Hippocampal formation (tissue), 2 donors: ENCODE measurements at regions not wholly inside any gene's neighbourhood (a gene's known extent, or its start where the extent isn't known, plus 50 kb on each side); places are given as distances from the start of the nearest gene placed in this dataset.
"Not testable (repeated sequence)": the region's sequence is repeated elsewhere in the genome, so short reads cannot be mapped to it uniquely, and the experiment has no call there.

Experiments used
- DNase-seq, 2 donors: peaks; one replicate each; lab custom pipeline; 2025; lab: John Stamatoyannopoulos, UW

DNA sequence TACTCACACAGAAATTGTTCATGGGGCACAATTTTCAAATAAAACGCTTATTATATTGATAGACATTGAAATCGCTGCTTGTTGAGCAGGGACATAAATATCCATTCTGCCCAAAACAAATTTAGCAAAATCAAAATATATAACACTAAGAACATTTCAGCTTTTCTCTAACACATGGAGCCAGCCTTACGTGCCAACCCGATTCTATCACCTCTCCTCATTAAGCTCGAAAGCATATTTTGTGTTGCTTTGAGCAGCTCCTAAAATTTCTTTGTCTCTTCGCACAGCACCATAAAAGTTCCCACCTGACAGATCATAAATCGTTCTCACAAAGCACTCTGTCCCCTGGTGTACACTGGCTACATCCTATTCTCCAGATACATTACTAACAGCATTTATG is 1034.4 kb upstream of the KLHL29 start:
- peak in 1 of 2 donors; percentile 3 for DNase-seq

DNA sequence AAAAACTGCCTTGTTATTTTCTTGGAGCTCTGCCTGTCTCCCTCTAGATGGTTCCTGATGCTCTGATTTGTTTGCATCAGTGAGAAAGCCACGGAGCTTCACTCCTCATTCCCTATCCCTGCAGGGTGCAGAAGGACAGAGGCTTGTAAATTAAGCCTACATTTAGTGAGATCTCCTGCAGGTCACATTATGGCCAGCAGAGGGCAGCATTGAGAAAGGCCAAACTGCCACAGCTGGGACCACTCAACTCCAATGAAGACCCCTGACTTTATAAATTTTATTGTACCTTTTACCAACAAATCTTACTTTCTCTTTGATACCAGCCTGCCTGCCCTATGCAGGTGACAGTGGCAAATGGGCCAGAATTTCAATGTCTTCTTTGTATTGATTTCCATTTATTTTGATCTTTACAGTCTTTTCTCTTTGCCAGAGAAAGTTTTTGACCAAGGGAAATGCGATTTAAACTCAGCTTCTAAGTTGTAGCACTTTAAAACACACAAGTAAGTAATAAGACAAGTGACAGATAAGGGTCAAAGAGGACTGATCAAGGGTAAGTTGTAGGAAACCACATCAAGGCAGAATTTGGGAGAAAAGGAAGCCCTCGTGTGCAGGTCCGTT is 1029.1 kb upstream of the KLHL29 start:
- DNase-seq = peak; percentile 12 to 46

DNA sequence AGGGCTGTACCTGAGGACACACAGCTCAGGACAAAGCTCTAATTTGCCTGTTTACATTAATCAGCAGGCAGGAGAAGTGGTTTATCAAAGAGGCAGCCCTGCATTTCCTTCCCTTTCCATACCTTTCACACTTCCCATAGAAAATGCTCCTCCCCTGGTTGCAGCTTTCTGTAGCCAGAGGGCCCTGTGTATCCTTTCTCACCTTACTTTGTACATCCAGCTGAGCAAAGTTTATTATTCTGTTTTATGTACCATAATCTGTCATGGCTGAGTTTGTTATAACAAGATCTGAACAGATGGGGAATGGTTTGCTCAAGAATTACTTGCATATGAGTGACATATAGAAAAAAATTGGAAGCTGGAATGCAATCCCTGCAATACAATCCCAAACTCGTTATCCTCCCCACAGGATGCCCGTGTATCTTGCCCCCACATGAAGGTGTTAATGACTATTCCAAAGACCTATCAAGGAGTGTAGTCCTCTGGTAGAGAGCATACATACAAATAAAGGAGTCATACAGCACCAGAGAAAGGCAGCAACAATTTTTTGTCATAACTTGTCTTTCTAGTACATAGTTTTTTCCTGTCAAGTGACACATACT is 1025.8 kb upstream of the KLHL29 start:
- no peak for DNase-seq

DNA sequence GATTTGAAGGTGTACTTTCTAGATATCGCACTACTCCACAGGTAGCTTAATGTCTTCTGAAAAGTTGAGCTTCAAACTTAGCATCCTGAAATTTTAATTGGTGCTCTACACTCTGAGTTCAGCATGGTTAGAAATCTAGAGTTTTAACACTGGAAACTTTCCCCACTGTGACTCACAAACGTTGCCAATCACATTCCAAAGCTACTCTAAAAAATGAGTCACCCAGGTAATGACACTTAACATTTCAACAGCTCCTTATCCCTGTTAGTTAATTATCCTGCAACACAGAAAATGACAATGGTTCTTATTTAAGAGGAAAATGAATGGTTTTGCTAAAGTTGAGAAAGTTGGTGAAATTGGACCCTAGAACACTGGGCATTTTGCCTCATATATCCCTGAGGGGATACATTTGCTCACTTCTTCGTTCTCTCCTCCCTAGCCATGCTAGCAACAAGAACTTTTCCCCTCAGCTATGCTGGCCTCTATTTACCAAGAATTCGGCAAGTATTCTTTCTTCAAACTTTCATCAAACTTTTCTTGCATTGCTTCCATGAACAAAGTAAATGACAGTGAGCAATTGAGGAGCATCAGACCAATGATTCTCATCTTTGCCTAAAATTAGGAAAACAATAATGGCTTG is 1024.1 kb upstream of the KLHL29 start:
- DNase-seq = no peak

DNA sequence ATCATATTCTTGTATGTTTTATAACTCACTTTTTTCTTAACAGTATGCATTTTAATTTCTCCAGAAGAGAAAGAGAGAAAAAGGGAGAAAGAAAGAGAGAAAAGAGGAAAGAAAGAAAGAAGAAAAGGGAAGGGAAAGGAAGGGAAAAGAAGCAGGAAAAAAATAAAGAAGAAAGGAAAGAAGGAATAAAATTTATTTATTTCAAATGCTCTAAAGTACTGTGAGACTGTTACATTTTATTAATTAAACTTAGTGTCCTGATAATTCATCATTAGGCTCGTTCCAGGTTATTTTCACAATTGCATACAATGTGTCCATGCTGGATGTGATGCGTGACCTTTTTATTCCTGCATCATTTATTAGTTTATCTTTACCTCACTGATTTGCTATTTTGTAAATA is 1023.4 kb upstream of the KLHL29 start:
- no peak for DNase-seq

DNA sequence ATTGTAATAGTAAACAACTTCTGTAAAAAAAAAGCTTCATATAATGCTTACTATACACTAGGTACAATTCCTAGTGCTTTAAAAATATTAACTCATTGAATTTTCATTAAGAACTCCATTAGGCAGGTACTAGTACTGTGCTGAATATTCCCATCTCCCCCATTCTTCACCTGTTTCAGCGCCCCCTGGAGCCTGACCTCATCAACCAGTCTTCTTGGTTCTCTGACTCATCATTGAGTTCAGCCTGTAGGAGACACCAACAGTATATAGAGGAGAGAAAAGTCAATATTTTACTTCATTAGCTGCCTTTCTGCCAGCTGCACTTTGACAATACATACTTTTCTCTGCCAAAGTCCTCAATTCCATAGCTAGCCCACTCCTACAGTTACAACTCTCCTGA is 1009.9 kb upstream of the KLHL29 start:
- no peak for DNase-seq

DNA sequence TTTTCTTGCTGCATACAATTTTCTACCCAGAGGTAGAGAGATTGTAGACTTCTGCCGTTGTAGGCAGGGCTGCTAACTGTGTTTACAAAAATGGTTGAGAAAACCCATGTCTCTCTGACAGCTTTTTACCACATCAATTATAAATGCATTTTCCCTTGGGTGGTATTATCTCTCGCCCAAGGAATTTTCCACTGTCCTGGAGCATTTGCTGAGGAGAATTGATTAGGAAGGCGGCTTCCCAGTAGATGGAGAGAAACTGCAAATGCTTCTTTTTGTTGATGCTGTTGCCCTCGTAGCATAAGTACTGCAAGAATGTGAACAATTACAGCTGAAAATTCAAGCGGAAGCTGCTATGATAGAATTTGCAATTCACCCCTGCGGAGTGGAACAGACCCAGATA is 1007.7 kb upstream of the KLHL29 start:
- no peak for DNase-seq

DNA sequence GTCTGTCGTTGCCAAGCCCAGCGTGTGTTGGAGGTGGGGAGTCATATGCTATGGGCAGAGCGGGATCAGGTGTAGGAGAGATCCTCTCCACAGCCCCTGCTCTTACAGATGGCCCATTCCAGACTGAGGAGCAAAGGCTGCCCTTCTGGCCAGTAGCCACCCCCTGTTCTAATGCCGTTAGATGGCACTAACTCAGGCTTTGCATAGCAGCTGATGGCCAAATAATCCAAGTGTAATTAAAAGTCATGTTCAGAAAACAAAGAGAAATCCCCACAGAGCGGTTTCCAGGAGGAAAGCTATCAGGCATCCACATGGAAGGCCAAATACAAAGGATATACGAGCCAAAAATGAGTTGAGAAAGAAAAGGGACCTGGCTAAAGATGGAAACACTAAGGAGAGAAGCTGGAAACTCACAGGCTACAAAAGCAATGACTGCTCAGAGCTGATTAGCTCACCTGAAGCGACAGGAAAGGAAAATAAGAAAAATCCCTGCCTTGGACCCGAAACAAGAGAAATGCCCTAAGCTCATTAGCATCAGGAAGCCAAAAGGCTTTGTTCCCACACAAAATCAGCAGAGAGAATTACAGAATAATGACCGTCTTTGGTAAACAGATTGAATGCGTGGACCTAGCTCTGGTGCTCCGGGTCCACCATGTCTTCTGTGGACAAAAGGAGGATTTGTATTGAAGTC is 1002.4 kb upstream of the KLHL29 start:
- no peak for DNase-seq

DNA sequence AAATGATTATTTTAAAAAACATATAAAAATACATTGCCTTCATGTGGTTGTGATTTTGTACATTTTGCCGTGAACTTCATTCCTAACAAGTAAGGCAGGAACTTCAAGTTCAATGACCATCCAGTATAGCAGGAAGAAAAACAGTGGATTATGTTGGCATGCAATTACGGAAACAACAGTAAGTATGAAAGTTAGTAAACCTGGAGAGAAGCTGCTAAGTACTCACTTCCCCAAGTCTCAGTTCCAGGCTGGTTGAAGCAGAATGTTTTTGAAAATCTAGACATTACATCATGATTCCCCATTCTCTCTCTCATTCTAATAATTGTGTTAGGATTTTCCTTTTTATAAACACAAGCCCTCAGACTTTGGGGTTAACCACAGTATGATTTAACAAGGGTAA is 987.1 kb upstream of the KLHL29 start:
- DNase-seq = no peak

DNA sequence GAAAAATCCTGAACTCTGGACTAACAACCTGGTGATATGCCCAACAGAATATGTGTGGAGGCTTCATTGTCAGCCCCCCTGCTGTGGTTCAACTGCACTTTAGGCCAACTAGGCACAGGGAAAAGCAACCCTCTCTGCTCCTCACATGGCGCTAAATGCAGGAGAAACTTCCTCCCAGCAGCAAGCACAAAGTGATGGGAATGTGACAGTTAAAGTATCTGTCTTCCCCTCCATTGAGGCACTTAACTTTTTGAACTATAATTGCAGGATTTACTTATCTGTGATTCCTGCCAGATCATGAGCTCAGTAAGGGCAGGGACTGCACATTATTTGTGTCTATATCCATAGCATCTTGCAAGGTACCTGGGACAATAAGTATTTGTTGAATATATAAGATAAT is 981.2 kb upstream of the KLHL29 start:
- no peak for DNase-seq

DNA sequence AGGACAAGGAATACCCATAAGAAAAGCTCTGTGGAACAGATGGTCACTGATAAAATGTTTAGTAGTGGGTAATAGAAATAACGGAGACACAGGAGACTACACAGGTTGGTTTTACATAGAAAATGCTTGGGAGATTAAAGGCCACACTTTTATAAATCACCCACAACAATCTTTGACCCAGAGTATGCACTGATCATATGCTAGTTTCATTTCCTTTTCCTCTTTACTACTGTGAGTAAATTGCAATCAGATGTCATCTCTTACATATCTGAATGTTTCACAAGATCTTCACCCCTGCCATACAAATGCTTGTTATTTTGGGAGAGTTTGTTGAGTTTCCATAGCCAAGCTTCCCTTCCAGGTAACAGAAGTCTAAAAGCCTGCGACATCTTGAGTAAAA is 978.4 kb upstream of the KLHL29 start:
- DNase-seq = no peak

DNA sequence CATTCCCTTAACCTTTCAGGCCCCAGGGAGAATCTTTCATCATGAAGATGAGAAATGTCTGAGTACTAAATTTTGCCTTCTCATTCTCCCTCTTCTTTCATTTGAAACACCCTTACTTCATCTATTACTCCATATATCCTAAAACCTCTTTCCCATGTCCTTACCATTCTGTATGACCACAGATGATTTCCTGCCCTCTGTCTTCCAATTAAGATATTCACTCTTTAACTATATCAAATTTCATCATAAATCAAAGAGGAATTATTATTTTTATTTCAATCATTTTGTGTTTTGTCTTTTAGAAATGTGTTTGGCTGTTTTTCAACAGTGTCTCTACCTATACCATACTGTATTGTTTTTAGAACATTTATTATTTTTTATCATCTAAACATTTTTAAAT is 964.9 kb upstream of the KLHL29 start:
- no peak for DNase-seq

DNA sequence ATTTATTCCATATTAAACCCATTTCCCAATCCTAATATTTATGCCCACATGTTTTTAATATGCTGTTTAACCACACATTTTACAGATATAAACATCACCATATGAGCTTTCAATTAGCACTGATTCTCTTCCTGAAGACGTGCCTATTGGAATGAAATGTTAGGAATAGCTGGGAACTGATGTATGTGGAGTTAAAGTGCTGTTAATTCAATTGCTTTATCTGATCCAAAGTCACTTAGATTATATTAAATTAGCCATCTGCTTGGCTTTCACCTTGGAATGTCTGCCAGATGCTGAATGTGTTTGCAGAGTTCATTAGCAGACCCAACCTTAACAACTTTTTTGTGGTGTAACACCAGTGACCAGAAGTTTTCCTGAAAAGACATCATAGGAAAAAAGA is 942.9 kb upstream of the KLHL29 start:
- no peak for DNase-seq

DNA sequence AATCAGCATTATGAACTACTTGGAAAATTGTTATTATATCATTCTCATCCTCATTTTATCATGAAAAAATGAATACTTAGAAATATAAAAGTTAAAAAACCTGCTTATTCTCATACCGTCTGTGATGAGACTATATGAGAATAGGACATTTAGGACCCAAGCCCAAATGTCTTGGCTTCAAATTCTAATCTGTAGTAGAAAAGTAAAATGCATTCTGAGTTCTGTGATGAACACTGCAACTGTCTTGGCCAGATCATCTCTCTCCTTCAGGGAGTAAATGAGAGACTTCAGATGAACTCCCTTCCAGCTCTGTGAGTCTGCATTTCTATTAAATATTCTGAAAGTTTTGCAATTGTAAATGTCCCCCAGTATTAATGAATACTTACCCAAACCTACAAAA is 940.7 kb upstream of the KLHL29 start:
- DNase-seq = no peak

DNA sequence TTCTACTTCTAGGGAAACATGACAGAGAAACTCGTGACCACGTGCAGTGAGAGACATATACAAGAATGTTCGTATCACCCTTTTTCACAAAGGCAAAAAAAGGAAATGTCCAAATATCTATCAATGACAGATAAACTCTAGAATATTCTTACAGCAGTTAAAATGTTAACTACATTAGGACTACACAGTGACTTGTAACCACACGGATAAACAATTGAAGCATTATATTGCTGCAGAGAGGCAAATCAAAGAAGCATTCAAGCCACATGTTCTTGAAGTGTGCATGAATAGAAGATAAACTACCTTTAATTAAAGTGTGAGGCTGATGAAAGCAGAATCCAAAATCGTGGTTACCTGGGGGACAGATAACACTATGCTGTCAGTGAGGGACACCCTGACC is 935.3 kb upstream of the KLHL29 start:
- DNase-seq = peak; percentile 1 to 28

DNA sequence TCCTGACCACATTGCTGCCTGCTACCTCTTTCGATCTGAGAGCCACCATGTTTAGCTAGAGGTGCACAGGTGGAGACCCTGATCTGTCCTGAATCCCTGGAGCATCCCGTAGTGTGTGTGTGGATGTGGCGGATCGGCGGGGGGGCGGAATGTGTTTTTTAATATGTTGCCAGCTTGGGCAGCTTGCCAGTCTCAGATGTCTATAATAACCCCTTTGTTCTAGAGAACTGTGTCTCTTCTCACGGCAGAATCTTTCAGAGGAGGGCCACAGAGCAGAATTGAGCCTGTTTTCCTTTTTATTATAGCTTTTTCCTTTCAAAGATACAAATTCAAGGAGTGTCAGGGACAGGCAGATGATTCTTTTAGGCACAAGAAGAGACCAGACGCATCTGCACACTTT is 934.1 kb upstream of the KLHL29 start:
- peak; percentile 60 to 62 for DNase-seq

DNA sequence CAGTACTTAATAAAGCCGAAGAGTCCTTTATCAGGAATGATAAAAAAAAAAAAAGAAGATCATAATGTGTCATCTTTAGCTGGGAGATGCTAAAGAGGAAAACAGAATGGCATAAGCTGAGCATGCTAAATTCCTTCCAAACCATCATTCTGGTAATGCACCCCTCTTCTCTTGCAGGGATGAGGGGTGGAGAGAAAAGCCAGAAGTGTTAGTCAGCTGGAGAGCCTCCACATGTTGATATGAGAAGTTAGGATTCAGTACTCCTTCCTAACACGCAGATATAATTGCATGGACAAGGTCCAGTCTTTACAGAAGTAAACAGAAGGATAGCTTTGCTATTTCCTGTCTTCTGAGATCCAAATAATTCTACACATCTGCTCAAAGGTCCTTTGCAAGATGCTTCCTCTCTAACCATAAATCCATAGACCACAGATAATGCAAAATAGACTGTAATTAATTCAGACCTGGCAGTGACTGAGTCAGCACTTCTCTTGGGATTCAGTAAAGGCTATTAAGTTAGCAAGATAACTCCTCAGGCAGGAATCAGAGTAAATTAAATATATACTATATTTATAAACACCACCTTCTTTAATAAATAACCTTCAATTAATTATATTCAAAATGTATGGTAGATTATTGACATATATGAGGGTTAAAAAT is 930.0 kb upstream of the KLHL29 start:
- DNase-seq = no peak

DNA sequence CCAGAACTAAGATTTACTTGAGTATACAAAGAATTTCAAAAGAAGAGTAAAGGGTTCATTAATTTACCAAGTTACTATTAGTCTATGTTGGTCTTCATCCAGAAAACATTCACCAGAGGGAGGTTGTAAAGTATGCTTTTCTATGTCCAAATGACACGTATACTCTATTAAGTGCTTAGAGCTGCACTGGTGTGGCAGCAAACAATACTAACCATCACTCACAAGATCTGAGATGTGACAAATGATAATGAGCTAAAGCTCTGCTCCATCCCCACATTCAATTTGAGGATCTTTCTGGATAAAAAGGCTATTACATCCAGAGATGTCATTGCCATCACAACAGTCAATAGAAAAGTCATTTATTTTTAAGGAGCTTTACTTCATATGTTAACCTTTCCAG is 926.5 kb upstream of the KLHL29 start:
- DNase-seq = no peak

DNA sequence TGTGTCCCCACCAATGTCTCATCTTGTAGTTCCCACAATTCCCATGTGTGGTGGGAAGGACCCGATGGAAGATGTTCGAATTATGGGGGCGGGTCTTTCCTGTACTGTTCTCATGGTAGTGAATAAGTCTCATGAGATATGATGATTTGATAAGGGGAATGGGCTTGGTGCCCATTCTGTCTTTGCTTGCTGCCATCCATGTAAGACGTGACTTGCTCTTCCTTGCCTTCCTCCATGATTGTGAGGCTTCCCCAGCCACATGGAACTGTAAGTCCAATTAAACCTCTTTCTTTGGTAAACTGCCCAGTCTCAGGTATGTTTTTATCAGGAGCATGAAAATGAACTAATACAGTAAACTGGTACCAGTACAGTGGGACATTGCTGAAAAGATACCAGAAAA is 909.9 kb upstream of the KLHL29 start:
- not testable (repeated sequence) for DNase-seq

DNA sequence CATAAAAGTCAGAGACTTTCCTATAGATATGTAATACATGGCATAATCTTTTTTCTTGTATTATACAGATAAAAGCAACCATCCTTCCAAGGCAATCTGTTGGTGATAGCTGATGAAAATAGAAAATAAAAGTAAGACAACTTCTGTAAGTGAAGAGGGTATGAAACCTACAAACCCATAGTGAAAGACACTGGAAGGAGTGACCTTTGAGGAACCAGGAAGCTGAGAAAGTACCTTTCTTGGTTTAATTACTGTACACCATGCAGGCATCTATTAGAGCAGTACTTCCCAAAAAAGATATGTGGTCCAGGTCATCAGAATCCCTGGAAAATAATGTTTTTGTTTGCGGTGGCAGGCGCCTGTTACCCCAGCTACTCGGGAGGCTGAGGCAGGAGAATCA is 906.6 kb upstream of the KLHL29 start:
- DNase-seq = no peak

DNA sequence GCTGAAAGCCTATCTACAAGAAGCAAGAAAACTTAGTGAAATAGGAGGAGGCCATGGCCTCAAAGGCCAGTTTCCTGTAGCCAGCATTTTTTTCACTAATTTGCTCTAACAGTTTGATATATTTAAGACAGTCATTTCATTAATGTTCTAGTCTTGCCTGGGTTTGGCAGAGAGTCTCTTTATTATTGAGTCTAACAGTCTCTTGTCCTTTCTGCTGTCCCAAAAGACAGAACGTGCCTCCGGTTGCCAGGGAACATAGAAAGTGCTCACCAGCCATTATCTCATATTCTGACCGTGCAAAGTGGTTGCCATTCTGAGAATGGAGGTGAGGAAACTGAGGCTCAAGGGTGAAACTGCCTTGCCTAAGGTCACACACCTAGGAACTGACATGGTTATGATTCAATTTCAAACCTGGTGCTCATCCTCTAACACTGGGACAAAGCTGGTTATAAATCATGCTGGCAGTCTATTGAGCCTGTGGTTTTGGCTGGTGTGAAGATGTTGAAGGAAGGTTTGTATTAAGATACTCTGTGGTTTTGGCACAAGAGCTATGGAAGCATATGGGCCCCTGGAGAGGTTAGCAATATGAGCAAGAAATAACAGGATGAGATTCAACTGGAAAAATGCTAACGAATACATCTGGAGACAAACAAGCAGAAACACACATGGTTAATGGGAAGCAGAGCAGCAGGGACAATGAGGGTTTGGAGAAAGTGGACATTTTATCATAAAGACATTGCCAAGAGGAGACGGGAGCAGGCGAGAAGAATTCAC is 903.3 kb upstream of the KLHL29 start:
- no peak for DNase-seq

DNA sequence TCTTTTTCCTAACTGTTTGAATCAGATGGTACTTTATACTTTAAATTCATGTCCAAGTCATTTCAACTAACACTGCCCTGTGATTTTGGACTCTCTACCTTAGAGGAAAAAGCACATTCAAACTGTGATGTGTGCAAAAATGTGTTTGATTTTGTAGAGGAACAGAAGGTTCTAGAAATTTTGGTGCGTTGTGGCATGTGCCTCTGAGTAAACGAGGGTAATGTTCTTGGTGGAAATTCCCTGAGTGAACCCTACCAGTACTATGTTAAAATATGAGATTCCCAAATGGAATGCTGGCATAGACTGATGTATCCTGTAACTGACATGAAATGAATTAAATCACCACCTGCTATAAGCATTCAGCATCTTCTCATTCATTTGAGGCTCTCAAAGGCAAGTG is 901.9 kb upstream of the KLHL29 start:
- no peak for DNase-seq
